HG02870 (cell line): ENCODE measurements at regions not wholly inside any gene's neighbourhood (a gene's known extent, or its start where the extent isn't known, plus 50 kb on each side); places are given as distances from the start of the nearest gene placed in this dataset.

Experiments
- ATAC-seq: cut with Tn5 transposase; IDR thresholded peaks from one replicate; pipeline ENCODE4 v1.9.1; 2021; ENCODE audit warnings: mild to moderate bottlenecking, moderate library complexity; ENCODE audit not compliant: unreplicated experiment

GRCh38 chr2:49515996-49516782, 361.9 kb upstream of the FSHR start:
- ATAC-seq, result no peak

GRCh38 chr2:49514201-49514600, 359.9 kb upstream of the FSHR start:
- ATAC-seq, result no peak

GRCh38 chr2:49490710-49491109, 336.4 kb upstream of the FSHR start:
- peak; percentile 93 for ATAC-seq

- no peak for ATAC-seq
These were observed 332.8 kb upstream of the FSHR start for GRCh38 chr2:49487139-49487538.

- ATAC-seq, result no peak
These were observed 326.2 kb upstream of the FSHR start for GRCh38 chr2:49480520-49480919.

GRCh38 chr2:49465157-49465831, 311.0 kb upstream of the FSHR start:
- ATAC-seq, result no peak

- no peak for ATAC-seq
These were observed 305.1 kb upstream of the FSHR start for GRCh38 chr2:49459314-49459993.

- ATAC-seq, result no peak
These were observed 289.7 kb upstream of the FSHR start for GRCh38 chr2:49444005-49444404.

- ATAC-seq, result no peak
These were observed 272.7 kb upstream of the FSHR start for GRCh38 chr2:49426996-49427395.

GRCh38 chr2:49416252-49416651, 261.9 kb upstream of the FSHR start:
- no peak for ATAC-seq

- ATAC-seq, result no peak
These were observed 249.8 kb upstream of the FSHR start for GRCh38 chr2:49404108-49404507.

- no peak for ATAC-seq
These were observed 249.3 kb upstream of the FSHR start for GRCh38 chr2:49403637-49404036.

GRCh38 chr2:49379406-49379805, 225.1 kb upstream of the FSHR start:
- no peak for ATAC-seq

GRCh38 chr2:49371128-49371701, 216.9 kb upstream of the FSHR start:
- ATAC-seq, result no peak

GRCh38 chr2:49369650-49370049, 215.3 kb upstream of the FSHR start:
- no peak for ATAC-seq

GRCh38 chr2:49369101-49369500, 214.8 kb upstream of the FSHR start:
- ATAC-seq, result no peak

- ATAC-seq, result no peak
These were observed 212.7 kb upstream of the FSHR start for GRCh38 chr2:49367003-49367402.

GRCh38 chr2:49360407-49360767, 206.1 kb upstream of the FSHR start:
- ATAC-seq, result no peak

GRCh38 chr2:49359721-49360406, 205.5 kb upstream of the FSHR start:
- ATAC-seq, result no peak

GRCh38 chr2:49355611-49356010, 201.3 kb upstream of the FSHR start:
- no peak for ATAC-seq

GRCh38 chr2:49351560-49351959, 197.2 kb upstream of the FSHR start:
- no peak for ATAC-seq
